ENCODE measurements at regions not wholly inside any gene's neighbourhood (a gene's known extent, or its start where the extent isn't known, plus 50 kb on each side); places are given as distances from the start of the nearest gene placed in this dataset.

- H3K27ac Mint-ChIP-seq (ENCODE audit: low read depth, unreplicated experiment), result peak overlapping the region; percentile 24
- H3K9me3 Mint-ChIP-seq (ENCODE audit: unreplicated experiment), result no peaks in the 10 kb centered on the region
- peak; percentile 14 for DNase-seq (ENCODE audit: unreplicated experiment)
- H3K27me3 Mint-ChIP-seq (ENCODE audit: insufficient read depth, unreplicated experiment), result no peaks in the 10 kb centered on the region
- no TSS peak for BruUV-seq (replicated peaks)
- ChIA-PET POLR2A (interaction anchor here (1.0 kb wide), 1 partner anchor 62 kb away, joined by 3 read pairs; no protein-coding TSS in a partner anchor), CTCF (interaction anchor here (1.0 kb wide), 1 partner anchor 886 kb away, joined by 3 read pairs; no protein-coding TSS in a partner anchor)
- intact Hi-C loops (cut with micrococcal nuclease), result no loop called here
- H3K4me1 Mint-ChIP-seq (ENCODE audit: insufficient read depth, unreplicated experiment), result peaks cover 7% of the 10 kb centered on the region
- TF ChIP-seq CTCF (IDR thresholded peaks at IDR 0.05; ENCODE audit: unreplicated experiment), result no peak
- H3K4me3 Mint-ChIP-seq (ENCODE audit: unreplicated experiment), result no peak overlapping the region
- no peaks in the 10 kb centered on the region for H3K36me3 Mint-ChIP-seq (ENCODE audit: insufficient read depth, unreplicated experiment)
These were observed 1267.6 kb downstream of the SLC16A7 start for GRCh38 chr12:60863421-60863820.

DNA sequence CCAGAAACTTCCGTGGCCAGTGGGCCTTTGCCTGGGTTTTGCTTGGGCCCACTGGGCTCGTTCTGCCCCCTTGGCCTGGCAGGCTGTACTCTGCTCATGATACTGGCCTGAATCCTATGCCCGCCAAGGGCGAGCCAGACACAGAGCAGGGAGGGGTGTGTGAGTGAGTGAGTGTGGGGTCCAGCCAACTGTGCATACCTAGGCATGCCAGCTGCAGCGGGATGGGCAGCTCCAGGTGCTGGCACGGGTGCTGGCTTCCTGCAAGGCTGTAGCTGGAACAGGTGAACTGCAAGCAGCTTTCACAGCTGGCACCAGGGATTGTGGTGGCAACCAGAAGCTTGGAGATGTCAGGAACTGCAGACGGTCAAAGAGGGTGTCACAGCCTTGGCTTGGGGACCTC, 1276.4 kb downstream of the SLC16A7 start:
- intact Hi-C loops (cut with micrococcal nuclease), result no loop called here
- Mint-ChIP-seq H3K27ac (ENCODE audit: low read depth, unreplicated experiment) (no peak overlapping the region), H3K4me1 (ENCODE audit: insufficient read depth, unreplicated experiment) (no peaks in the 10 kb centered on the region), H3K4me3 (ENCODE audit: unreplicated experiment) (no peak overlapping the region), H3K36me3 (ENCODE audit: insufficient read depth, unreplicated experiment) (no peaks in the 10 kb centered on the region), H3K27me3 (ENCODE audit: insufficient read depth, unreplicated experiment) (no peaks in the 10 kb centered on the region), H3K9me3 (ENCODE audit: unreplicated experiment) (peaks cover 17% of the 10 kb centered on the region)
- BruUV-seq (replicated peaks), result no TSS peak
- POLR2A ChIA-PET, result interaction anchor here (0.7 kb wide), 1 partner anchor 116 kb away, joined by 3 read pairs; no protein-coding TSS in a partner anchor
- CTCF ChIA-PET, result no interaction called here
- DNase-seq (ENCODE audit: unreplicated experiment), result no peak
- no peak for TF ChIP-seq CTCF (IDR thresholded peaks at IDR 0.05; ENCODE audit: unreplicated experiment)

- Mint-ChIP-seq H3K27me3 (ENCODE audit: insufficient read depth, unreplicated experiment) (no peaks in the 10 kb centered on the region), H3K4me1 (ENCODE audit: insufficient read depth, unreplicated experiment) (no peaks in the 10 kb centered on the region), H3K4me3 (ENCODE audit: unreplicated experiment) (no peak overlapping the region), H3K27ac (ENCODE audit: low read depth, unreplicated experiment) (no peak overlapping the region), H3K9me3 (ENCODE audit: unreplicated experiment) (peaks cover 17% of the 10 kb centered on the region), H3K36me3 (ENCODE audit: insufficient read depth, unreplicated experiment) (no peaks in the 10 kb centered on the region)
- BruUV-seq (replicated peaks), result no TSS peak
- CTCF ChIA-PET, result interaction anchor here (0.7 kb wide), 1 partner anchor 725 kb away, joined by 3 read pairs; no protein-coding TSS in a partner anchor
- TF ChIP-seq CTCF (IDR thresholded peaks at IDR 0.05; ENCODE audit: unreplicated experiment), result no peak
- intact Hi-C loops (cut with micrococcal nuclease), result no loop called here
- DNase-seq (ENCODE audit: unreplicated experiment), result no peak
- POLR2A ChIA-PET, result interaction anchor here (0.7 kb wide), 1 partner anchor 117 kb away, joined by 3 read pairs; no protein-coding TSS in a partner anchor
These were observed 1277.3 kb downstream of the SLC16A7 start for GRCh38 chr12:60872850-60873713.

- Mint-ChIP-seq H3K27me3 (ENCODE audit: insufficient read depth, unreplicated experiment) (no peaks in the 10 kb centered on the region), H3K36me3 (ENCODE audit: insufficient read depth, unreplicated experiment) (no peaks in the 10 kb centered on the region), H3K27ac (ENCODE audit: low read depth, unreplicated experiment) (no peak overlapping the region), H3K9me3 (ENCODE audit: unreplicated experiment) (peaks cover 25% of the 10 kb centered on the region), H3K4me3 (ENCODE audit: unreplicated experiment) (no peak overlapping the region), H3K4me1 (ENCODE audit: insufficient read depth, unreplicated experiment) (no peaks in the 10 kb centered on the region)
- POLR2A ChIA-PET, result no interaction called here
- no TSS peak for BruUV-seq (replicated peaks)
- CTCF ChIA-PET, result no interaction called here
- intact Hi-C loops (cut with micrococcal nuclease), result no loop called here
- no peak for DNase-seq (ENCODE audit: unreplicated experiment)
- no peak for TF ChIP-seq CTCF (IDR thresholded peaks at IDR 0.05; ENCODE audit: unreplicated experiment)
These were observed 1278.3 kb downstream of the SLC16A7 start for GRCh38 chr12:60874091-60874490.

Data from MCF 10A (cell line).